AML-193 (cell line): ENCODE measurements at regions not wholly inside any gene's neighbourhood (a gene's known extent, or its start where the extent isn't known, plus 50 kb on each side); places are given as distances from the start of the nearest gene placed in this dataset.
"Not testable (repeated sequence)": the region's sequence is repeated elsewhere in the genome, so short reads cannot be mapped to it uniquely, and the experiment has no call there.

Source experiments
- DNase-seq, 2 experiments: peaks; one replicate each; lab custom pipeline; 2025; lab: John Stamatoyannopoulos, UW

DNA sequence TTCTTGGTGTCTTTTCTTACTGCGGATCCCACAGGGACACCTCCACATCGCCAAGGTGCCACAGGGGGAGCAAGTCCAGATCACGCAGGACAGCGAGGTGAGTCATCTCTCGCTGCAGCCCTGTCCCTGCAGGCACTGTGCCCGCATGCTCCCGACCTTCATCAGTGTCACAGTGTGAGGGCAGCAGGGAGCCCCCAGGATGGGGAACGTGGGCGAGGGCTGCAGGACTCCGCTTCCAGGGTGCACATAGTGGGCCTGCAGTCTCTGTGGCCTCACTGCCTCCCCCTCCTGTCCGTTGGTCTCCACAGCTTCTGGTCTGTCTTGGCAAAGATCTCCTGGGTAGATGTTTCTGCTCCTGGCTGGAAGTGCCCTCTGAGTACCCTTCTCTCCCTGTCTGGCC lies 78.0 kb downstream of the NPIPB11 start:
- not testable (repeated sequence) for DNase-seq

DNA sequence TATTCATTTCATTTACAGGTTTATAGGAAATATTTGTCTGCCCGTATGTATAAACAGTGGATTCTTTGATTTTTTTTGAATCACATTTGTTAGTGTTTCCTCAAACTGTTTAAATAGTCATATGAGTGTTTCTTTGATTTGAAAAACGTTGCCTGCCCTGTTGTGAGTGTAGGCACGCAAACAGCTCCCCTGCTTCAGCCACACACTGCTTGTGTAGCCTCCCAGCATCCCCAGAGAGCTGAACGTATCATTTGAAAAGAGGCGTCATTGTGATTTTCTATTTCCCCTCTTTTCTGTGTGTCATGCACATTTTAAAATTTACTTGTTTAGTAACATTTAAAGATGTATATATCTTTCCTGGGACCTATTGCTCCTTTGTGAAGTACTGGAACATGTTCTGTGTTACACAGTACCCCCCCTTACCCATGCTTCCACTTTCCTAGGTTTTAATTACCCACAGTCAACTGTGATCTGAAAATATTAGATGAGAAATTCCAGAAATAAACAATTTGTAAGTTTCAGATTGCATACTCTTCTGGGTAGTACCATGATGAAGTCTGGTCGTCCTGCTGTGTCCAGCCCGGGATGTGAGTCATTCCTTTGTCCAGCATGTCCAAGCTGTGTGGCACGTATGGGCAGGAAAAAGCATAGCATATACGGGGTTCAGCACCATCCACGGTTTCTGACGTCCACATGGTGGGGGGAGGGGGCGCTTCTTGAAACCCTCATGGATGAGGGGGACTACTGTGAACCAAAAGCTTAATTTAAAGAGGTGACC lies 78.7 kb downstream of the NPIPB11 start:
- DNase-seq: not testable (repeated sequence)

DNA sequence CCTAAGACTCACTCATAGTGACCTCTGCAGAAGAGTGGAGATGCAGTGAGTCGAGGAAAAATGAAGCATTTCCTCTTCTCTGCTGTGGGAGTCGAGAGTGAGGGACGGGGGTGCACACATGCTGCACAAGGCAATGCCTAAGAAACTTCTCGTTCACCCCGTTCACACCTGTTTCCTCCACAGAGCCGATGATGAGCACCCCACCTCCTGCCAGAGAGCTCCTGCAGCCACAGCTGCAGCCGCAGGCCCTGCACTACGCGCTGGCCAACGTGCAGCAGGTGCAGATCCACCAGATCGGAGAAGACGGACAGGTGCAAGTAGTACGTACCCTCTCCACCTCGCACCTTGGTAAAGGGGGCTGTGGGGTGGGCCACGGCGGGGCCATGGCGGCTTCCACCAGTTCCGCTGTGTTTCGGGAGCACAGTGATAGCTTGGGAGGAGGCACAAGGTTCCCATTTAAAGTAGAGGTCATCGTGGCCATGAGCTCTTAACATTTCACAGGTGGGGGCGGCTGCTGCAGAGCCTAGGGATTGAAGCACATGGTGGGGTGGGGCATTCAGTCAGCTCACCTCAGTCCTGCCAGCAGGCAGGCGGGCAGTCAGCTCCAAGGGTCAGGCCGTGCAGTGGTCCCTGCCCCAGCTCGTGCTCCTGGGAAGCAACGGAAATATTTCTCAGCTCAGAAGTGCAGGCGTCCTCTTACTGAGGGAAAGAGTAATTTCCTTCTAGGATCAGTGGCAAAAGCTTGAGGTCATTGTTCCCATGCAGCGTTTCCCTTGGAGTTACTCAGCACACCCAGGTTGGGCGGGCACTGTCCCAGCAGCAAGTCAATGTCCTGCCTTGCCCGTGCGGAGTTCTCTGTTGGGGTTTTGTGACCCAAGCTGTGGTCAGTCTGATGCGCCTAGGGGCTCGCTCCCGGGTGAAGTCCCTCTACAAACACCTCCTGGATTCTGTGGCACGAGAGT lies 80.1 kb downstream of the NPIPB11 start:
- DNase-seq: not testable (repeated sequence)

DNA sequence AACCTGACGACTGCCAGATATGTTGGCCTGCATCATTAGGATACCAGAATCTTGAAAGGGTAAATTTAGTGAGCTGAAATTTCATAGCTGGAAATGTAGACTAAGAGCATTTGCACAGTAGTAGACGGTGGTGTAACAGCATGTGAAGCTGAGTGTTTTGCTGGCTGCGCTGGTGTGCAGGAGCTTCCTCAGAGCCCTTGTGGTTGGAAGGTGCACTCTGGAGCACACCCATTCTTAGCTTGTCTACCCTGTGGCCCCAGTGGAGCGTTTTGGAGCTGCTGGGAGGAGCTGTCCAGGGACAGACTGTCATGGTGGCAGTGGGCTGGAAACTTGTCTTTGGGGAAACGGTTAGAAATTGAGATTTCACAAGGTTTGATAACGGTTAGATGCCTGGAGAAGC lies 82.8 kb downstream of the NPIPB11 start:
- DNase-seq: not testable (repeated sequence)

DNA sequence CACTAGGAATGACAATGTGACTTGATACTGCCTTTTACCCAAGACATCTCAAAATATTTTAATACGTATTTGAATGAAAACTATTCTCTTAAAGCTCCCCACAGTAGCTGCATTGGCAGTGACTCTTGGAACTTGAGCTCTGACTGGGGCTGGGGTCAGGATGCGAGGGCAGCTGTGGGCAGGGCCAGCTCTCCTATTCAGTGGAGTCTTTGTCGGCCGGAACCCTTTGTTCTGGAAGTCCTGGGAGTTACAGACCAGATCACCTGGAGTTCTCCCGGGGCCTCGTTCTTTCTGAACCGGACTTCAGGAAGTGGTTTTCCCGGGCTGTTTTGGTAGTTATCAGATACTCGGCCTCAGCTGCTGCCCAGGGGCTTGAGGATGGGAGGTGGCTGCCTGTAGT lies 84.9 kb downstream of the NPIPB11 start:
- no peak for DNase-seq

DNA sequence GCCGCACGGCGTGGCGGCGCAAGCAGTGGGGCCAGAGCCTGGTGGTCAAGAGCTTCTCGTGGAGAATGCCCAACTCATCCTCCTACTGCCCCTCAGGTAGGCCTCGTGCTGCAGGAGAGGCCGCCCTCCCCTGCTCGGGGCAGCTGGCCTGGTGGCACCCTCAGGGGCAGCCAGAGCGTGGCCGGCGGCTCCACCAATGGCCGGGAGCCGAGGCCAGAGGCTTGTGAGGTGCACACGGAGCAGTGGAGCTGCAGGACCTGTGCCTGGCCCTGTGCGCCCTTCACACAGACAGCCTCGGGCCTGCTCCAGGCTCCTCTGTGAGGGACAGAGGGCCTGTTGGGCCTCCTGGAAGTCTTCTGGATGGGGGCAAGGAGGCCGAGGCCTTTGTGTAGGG lies 85.5 kb downstream of the NPIPB11 start:
- no peak for DNase-seq

DNA sequence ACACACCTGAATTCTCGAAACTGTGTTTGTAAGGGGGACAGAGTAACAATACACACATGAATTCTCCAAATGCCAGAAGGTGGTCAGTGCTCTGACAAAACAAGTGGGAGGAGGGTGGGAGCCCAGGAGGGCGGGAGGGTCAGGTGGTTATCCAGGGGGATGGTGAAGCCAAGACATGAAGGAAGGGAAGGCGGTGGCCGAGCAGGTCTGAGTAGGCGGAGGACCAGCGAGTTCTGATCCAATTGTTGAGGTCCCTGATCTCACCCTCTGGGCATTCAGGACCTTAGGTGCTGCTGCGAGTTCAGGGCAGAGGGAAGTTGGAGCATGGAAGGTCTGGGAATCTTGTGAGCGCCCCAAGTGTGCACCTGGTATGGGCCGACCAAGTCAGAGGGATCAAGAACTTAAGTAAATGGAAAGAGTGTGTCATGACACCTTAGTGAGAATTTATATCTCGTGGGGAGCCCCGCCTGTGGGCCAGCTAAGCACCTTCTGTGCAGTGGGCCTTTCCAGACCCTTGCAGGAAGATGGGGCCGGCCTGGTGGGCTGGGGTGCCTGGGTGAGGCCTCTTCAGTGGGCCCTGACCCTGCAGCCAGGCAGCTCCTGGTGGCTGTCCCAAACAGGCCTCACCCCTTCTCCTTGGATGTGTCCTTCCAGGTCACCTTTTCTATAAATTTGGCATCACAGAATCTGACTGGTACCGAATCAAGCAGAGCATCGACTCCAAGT lies 86.1 kb downstream of the NPIPB11 start:
- no peak for DNase-seq

DNA sequence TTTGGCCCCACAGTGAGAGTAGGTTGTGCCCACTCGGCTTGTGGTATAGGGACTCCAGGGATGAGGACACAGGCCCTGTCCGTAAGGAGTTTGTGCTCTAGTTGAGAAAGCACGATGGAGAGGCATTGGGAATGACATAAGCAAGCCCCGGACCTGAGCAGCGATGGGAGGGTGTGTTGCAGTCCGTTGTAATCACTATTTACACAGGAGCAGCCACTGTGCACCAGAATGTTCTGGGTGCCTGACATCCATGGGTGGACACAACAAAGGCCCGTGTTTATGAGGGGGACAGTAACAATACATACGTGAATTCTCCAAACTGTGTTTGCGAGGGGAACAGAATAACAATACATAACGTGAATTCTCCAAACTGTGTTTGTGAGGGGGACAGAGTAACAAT lies 86.8 kb downstream of the NPIPB11 start:
- DNase-seq: no peak

DNA sequence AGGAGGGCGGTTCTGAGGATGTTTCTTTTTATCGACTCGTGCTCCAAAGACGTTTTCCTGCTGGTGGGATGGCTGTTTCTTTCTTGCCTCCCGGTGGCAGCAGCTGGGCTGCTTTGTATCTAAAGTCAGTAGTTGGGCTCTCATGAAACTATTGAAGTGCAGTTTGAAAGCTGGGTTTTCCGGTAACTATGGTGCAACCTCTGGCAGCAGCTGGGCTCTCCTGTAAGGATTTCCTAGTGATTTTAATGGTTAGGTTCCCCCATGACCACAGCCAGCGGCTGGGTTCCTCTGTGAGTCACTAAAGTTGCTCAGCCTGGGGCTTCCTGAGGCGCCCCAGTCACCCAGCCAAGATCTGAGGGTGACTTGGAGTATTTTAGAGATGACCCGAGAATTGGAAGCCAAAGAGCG lies 87.9 kb downstream of the NPIPB11 start:
- DNase-seq: peak; percentile 73 to 77

DNA sequence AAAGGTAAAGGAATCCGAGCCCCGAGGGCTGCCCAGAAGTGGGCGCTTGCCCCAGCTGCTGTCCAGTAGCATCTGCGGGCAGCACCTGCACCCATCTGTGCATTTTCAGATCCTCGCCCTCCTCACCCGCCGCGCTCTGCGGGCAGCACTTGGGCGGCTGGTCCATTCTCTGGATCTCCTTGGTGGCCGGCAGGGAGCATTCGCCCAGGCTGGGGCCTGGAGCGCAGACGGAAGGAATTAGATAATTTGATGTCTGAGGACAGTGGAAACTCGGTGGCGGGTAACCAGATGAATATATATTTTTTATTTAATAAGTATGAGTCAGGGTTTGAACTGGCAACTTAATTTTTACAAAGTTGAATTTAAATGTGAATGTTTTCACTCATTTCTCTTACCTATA lies 88.5 kb downstream of the NPIPB11 start:
- DNase-seq: no peak

DNA sequence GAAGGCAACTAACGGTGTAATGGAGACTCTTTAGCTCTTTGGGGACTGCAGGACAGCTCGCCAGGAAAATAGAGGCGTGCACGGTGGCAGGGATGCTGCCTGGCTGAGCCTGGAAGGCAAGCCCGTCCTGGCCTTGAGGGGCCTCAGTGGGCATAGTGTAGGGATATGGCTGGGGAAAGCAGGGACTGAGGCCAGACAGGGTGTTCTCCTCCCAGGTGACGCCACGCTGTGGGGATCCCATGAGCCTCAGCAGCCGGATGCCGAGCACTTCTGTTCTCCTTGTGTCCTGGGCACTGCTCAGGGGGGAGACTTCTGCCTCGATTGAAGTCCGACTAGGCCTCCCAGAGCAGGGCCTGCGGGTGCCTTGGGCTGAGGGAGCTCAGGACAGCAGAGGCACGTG lies 89.2 kb downstream of the NPIPB11 start:
- DNase-seq: no peak

DNA sequence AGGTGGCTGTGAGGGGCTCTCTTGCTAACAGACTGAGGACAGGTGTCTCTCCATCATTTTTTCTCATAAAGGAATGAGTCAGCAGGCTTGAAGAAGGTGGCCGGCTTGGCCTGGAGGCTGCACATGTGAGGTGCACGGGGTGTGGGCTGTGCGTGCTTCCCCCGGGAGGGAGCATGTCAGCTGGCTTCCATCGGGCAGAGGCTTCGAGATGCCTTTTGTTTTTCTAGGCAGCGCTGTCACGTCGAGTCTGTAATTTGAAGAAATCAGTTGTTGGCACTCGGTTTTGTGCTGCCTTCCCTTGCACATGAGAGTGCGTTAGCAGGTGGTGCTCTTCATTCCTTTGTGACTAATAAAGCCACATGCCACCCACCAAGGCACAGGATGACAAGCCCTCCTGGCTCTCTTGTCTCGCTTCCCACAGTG lies 89.7 kb downstream of the NPIPB11 start:
- DNase-seq: no peak

DNA sequence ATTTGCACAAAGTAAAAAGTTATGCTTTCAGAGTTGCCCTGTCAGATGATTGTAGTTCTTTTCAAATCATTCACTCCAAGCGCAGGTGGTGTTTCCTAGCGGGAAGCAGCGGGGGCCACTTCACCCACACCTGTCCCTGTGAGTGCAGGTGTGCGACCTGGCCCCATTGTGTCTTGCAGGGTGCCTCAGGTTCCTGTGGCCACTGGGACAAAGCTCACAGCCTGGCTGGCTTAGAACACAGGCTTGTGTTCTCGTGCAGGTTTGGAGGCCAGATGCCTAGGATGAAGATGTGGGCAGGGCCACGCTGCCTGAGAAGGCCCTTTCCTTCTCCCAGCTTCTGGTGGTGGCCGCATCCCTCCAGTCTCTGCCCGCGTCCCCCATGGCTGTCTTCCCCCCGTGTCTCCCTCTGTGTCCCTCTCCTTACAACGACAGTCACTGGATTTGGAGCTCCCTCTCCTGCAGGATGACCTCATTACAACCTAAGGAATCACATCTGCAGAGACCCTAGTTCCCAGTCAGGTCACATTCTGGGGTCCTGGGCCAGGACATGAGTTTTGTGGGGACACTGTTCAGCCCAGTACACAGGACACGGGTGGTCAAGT lies 90.5 kb downstream of the NPIPB11 start:
- no peak for DNase-seq

DNA sequence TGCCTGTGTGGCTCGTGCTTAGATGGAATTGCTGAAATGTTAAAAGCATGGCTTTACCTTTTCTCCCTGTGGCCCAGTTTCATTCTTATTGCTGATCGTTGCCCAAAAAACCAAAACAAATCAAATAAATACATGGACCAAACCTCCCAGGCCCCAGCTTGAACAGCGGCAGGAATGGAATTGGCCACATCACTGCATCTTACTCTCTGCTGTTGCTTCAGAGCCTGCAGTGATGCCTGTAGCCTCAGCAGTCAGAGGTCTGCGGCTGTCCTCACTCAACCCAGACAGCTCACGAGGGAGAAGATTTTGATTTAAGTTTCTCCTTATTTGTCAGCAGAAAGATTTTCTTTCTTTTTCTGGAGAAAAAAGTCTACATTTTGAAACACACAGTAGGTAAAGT lies 91.5 kb downstream of the NPIPB11 start:
- no peak for DNase-seq

DNA sequence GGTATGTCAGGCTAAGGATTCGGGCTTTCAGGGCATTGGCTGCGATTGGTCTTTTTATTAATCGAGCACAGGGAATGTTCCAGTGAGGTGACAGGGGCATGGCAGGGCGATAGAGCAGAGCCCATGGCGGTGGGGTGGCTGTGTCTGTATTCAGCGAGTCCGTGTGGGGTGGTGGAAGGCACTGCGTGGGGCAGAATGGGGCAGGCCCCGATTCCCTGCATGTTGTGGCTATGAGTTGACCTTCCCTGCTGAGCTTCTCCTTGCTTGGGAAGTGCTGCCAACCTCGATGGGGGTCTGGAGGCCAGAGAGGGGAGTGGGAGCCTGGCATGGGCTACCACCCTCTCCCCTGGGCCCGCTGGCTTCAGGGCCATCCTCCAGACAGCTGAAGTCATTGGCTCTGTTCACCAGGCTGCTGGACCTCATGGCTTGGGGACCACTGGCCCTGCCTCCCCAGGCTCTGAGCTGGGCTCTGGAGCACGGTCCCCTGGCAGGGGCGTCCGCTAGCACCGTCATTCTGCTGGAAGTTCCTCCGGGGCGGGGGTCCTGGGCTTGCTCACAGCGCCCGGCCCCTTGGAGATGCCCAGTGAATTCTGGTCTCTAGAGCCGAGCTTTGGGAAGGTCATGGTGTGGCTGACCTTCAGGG lies 92.1 kb downstream of the NPIPB11 start:
- DNase-seq: no peak

DNA sequence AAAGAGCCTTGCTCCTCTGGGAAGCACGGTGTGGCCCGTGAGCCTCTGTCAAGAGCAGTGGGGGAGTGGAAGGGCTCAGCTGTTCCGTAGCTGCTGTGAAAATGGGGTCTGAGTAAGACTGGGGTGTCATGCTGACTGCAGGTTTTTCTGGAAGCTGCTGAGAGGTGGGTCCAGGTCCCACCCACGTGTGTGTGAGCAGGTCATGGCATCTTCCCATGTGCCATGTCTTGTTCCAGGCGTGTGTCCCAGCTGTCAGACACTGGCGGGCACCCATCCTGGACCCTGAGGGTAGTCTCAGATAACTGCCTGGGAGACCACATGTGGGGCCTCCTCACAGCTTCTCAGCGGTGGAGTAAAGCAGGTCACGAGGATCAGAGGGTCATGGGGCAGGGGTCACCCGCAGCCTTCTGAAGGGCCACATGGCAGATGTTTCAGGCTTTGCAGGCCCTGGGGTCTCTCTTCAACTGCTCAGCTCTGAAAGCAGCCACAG lies 92.9 kb downstream of the NPIPB11 start:
- DNase-seq: no peak

DNA sequence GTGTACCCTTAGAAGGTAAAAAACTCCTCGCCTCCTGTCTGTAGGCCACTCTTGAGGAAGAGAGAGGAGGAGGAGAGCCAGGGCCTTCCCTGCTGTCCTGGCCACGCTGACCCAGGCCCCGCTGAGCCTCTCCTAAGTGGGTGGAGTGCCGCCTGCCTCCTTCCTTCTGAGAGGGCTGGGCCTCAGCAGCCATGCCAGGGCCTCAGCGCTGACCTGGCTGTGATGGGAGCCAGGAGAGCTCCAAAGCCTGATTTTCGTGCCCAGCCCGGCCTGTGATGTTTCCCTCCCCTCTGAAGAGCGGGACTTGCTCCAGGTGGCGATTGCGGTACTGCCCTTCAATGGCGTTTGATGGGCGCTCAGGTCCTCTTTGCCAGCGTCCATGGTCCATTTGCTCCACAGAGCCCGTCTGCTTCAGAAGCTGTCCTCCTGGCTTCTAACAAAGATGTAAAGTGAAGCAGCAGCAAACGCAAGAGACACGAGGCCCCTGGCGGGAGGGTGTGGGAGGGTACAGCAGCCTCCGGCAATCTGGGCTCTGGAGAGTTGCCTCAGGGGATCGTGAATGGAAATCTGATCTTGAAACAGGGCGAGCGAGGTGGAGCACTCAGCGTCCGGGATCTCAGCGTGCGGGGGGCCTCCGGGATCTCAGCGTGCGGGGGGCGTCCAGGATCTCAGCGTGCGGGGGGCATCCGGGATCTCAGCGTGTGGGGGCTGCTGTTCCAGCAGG lies 93.5 kb downstream of the NPIPB11 start:
- no peak for DNase-seq

DNA sequence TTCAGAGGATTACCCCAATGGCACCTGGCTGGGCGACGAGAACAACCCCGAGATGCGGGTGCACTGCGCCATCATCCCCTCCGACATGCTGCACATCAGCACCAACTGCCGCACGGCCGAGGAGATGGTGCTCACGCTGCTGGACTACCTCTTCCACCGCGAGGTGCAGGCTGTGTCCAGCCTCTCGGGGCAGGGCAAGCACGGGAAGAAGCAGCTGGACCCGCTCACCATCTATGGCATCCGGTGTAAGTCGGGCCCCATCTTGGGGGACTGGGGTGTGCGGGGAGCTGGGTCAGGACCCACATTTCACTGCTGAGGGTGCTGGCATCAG lies 94.2 kb downstream of the NPIPB11 start:
- not testable (repeated sequence) for DNase-seq

DNA sequence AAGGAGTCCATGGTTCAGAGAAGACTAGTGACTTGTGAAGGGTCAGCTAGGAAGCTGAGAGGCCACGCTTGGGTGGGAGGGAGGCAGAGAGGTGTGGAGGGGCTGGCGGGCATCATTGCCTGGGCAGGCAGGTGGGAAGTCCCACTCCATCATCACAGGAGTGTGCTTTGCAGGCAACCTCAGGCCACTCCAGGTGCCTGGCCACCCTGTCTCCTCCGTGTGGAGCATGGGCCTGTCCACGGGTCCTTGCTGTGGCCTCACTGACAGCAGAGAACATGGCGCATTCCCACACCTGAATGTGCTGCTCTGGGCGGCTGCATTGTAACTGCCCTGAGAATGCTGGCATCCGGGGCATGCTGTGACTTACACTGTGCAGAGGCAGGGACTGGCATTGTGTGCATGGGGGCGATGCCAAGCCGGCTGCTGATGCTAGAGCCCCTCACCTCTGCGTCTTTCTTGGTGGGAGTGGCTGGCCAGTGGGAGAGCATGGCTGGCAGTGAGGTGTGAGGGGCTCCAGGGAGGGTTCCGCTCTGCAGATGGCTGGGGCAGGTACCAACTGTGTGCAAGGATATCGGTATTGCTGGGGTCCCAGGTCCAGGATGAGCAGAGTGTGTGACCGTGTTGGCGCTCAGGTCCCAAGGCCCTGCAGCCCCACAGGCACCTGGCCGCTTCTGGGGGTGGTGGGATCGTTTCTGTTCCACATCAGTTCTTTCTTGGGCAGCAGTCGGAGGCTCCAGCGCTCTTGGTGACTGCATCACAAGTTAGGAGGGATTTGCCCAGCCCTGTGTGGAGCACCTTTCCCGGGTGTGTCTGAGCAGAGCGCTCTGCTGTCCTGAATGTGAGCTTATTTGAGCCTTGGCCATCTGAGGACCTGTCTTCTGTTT lies 94.8 kb downstream of the NPIPB11 start:
- no peak for DNase-seq

DNA sequence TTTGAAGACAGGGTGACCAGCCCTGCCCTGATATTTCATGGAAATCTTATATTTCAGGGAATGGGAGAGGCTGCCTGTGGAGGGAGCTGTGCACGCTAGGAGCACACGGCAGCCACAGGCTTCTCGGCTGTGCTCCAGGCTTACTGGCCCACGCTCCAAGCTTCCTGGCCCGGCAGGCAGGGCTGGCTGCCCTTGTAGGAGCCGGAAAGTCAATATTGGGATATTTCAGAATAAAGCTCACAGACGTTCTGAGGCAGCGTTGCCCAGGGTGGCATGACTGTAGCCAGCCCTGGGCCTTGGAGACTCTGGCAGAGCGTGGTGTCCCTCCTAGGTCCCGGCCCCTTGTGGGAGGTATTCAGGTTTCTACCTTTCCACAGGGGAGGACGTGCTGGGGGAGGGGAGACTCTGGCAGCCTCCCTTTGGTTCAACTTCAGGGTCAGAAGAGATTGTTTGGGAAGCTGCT lies 95.6 kb downstream of the NPIPB11 start:
- no peak for DNase-seq
